NCI-H1436 (cell line): ENCODE measurements at regions not wholly inside any gene's neighbourhood (a gene's known extent, or its start where the extent isn't known, plus 50 kb on each side); places are given as distances from the start of the nearest gene placed in this dataset.

Experiments used
- DNase-seq: peaks from one replicate; lab custom pipeline; 2025; lab: John Stamatoyannopoulos, UW

GRCh38 chr13:48761256-48761655 is 107.5 kb downstream of the CYSLTR2 start:
- no peak for DNase-seq

DNA sequence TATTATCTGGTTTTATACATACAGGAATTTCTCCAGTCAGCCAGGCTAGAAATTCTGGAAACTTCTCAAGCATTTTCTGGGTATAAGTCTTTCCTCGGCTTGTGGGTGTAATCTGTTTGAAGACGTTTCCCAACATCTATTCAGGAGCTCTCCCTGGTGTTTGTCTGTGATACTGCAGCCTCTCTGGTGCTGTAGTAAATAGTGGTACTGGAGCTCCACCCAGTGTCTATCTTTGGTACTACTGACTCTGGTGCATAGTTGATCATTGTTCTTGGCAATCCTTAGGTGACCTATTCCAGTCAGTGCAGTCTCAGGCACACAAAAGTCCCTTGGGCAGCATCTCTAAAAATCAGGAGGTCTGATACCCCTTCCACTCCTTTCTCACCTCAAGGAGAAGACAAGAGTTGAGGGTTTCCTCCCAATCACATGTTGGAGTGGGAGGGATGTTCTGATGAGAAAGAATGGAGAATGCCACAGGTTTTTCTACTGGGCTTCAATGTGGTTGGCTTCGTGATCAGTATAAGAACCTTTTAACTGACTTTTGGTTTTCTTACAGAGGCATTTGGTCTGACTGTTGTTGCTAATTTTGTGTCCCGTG is 115.5 kb downstream of the CYSLTR2 start:
- DNase-seq = peak; percentile 68

- no peak for DNase-seq
Observed at GRCh38 chr13:48770372-48770771, 116.6 kb downstream of the CYSLTR2 start.

- DNase-seq = no peak
Observed at GRCh38 chr13:48772908-48773307, 119.2 kb downstream of the CYSLTR2 start.

- no peak for DNase-seq
Observed at GRCh38 chr13:48773531-48774275, 120.0 kb downstream of the CYSLTR2 start.

- DNase-seq = no peak
Observed at GRCh38 chr13:48775285-48775684, 121.6 kb downstream of the CYSLTR2 start.

GRCh38 chr13:48775804-48776203 is 122.1 kb downstream of the CYSLTR2 start:
- no peak for DNase-seq

- DNase-seq = no peak
Observed at GRCh38 chr13:48776401-48776800, 122.7 kb downstream of the CYSLTR2 start.

DNA sequence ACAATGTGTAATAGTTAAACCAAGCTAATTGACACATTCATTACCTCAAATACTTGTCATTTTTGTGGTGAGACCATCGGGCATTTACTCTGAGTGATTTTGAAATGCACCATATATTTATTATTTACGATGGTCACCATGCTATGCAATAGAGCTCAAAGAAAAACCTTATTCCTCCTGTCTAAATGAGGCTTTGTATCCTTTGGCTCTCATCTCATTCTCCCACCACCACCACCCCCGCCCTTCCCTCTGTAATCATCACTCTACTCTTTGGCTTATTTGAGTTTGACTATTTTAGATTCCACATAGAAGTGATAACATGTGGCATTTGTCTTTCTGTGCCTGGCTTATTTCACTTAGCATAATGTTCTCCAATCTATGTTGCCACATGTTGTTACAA is 124.9 kb downstream of the CYSLTR2 start:
- no peak for DNase-seq

DNA sequence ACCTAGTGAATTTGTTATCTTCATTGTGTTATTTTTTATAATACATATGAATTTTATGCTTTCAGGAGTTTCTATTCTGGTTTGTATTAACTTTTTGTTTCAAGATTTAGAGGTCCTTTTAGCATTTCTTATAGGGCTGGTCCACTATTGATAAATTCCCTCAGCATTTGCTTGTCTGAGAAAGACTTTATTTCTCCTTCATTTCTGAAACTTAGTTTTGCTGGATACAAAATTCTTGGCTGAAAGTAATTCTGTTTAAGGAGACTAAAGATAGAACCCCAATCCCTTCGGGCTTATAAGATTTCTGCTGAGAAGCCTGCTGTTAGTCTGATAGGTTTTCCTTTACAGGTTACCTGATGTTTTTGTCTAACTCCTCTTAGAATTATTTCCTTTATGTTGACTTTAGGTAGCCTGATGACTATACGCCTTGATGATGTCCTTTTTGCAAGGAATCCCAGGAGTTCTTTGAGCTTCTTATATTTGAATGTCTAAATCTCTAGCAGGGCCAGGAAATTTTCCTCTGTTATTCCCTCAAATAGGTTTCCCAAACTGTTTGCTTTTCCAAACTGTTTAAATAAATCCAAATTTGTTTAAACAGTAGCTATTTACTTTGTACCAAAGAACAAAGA is 127.1 kb downstream of the CYSLTR2 start:
- DNase-seq = no peak

DNA sequence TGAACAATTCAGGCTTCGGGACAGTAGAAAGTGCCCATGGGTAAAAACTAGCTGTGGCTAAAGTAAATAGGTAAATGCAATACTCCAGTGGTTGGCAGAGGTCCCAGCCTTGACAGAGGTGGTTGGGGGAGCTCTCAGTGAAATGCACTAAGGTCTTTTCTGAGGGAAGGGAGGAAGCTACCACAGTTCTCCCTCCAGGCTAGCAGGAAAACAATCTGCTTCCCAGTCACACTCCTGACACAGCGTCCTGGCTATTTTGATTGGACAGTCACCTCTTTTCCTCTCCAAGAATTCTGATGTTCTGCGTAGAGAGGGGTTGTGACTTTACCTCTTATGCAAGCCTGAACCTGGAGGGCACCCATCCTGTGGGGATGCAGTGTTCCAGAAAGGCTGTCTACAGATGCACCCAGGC is 128.7 kb downstream of the CYSLTR2 start:
- no peak for DNase-seq

GRCh38 chr13:48783181-48783630 is 129.5 kb downstream of the CYSLTR2 start:
- no peak for DNase-seq

DNA sequence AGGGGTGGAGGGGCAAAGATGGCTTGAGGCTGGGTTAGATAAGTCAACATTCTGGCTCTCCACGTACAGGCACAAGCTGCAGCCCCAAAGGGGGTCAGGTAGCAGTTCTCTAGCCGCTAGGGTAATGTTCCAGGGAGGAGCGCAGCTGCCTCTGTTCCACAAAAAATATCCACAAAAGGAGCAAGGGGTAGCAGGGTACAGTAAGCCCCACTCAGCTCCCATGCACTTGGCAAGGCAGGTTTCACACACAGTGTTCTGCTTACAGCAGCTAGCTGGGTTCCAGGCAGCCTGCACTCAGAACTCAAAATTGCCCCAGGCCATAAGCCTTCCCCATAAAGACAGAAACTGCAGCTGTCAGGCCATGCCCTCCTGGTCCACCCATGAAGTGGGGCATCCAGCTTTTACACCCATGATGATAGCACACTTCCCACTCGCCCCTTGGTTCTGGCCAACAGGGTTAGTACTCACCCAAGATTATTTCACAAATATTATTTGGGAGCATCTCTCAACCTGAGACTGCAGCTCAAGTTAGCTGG is 130.0 kb downstream of the CYSLTR2 start:
- no peak for DNase-seq

DNA sequence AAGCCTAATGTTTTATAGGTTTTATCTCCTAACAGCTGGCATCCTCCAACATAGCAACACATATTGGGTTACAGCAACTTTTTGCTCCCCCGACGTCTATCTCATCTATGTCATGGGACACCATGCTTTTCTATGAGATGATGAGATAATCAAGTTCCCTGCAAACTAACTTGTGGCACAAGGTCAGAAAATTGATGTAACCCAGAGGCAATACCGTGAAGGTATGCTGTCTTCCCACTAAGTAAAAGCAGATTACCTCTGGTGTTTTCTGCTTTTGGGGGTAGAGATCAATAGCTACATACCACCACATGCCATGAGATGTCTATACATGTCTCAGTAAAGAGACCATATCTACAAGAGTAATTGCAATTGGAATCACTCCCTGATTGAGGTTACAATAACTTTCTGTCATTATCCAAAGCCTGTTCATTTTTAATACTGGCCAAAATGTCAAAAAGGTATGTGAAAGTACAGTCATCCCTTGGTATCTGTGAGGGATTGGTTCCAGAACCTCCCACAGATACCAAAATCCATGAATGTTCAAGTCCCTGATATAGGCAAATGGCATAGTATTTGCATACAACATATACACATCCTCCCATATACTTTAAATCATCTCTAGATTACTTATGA is 131.3 kb downstream of the CYSLTR2 start:
- no peak for DNase-seq

GRCh38 chr13:48790199-48790598 is 136.5 kb downstream of the CYSLTR2 start:
- DNase-seq = no peak

DNA sequence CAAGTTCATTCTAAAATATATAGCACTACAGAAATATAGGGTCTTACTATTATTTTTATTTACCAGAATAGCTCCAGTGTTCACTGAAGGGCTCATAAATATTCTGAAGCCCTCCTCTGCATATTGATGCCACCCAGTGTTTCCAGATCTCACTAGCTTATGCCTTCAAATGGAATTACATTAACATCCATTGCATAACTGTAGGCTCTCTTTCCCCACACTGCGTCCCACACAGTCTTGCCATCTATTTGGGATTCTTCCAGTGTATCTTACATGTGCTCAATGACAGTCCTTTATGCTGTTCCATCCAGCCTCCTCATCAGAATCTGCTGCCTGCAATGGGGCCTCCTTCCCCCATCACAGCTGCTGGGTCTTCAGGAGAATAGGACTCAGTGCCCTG is 137.2 kb downstream of the CYSLTR2 start:
- DNase-seq = no peak

DNA sequence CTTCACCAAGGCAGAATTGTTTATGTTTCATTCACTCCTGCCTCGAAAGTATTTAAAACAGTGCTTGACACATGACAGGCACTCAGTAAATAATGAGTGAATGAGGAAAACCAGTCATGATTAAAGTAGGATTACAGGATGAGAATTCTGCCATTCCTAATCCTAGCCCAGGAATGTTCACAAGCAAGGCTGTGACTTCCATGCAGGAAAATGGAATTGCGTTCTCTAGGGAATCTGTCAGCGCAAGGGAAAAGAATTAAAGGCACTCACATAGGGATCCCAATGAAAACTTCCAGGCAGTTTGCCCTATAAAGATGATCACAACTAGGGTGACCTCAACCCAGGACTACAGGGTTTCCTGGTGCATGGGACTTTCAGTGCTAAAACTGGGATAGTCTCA is 143.4 kb downstream of the CYSLTR2 start:
- no peak for DNase-seq

DNA sequence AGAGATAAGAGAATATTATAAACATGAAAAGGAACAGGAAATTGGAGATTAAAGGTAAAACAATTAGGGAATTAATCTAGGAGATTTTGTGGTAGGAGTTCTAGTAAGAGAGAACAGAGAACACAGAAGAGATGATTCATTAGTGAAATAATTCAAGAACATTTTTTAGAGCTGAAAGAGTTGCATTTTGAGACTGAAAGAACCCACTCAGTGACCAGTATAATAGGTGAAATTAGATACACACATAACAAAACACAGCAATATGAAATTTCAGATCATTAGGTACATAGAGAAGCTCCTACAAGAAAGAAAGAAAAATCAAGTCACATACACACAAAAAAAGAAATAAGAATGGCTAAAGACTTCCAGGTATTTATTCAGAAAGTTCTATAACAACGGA is 144.0 kb downstream of the CYSLTR2 start:
- no peak for DNase-seq

- DNase-seq = no peak
Observed at GRCh38 chr13:48798180-48798579, 144.5 kb downstream of the CYSLTR2 start.

DNA sequence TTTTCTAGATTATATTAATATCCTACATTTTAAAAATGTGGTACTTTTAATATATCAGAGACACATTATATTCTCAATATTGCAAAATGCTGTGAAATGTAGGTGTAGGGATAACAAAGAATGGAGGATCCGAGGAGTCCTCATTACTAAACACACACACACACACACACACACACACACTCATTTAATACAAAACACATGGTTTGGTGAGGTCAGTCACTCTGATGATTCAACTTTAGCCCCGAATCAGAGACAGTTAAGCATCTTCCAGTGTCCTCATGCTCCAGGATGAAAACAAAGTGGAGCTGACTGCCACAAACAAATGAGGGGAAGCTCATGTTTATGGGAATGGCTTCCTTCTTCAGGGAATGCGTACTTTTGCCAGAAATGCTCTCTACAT is 147.5 kb downstream of the CYSLTR2 start:
- no peak for DNase-seq

DNA sequence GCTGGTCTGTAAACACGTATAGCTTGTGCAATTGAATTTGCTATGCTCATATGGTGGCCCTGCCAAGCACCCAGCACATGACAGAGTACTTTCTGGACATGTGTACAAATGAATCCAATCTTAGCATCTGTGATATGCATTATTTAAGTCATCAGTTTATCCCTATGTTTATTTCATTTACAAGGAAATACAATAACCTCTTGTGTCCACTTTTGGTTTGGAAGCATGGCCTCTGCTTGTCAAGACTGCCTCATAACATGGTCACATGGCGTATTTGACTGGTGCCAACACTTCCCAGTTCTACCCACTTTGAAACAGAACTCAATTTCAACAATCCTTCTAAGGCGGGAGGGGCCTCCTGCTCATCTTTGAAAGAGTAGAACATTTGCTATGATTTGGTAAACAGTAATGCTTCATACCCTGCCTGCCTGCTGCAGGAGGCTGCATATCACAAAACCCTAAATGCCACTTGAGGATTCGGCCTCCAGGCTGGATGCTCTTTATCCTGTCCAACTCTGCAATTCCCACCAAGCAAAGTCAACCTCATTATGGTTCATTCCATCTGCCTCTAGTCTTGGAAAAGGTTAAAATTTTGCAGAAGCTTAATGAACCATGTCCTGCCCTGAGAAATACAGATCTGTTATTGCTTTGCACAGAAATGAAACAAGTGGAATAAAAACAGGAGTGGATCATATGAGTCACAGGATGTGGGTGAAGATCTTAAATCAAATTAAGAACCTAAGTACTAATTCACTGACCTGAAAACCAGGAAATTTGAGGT is 151.3 kb downstream of the CYSLTR2 start:
- DNase-seq = no peak

GRCh38 chr13:48806522-48806921 is 152.8 kb downstream of the CYSLTR2 start:
- DNase-seq = no peak
